ENCODE measurements at regions not wholly inside any gene's neighbourhood (a gene's known extent, or its start where the extent isn't known, plus 50 kb on each side); places are given as distances from the start of the nearest gene placed in this dataset.

- FAIRE-seq = no peak
- no peak for DNase-seq (ENCODE audit: insufficient read length, low spot score)
- no peak for TF ChIP-seq CTCF (IDR thresholded peaks at IDR 0.05; ENCODE audit: insufficient read depth, missing control alignments)
Observed at GRCh38 chr7:116354546-116355423, 144.4 kb downstream of the TES start.

DNA sequence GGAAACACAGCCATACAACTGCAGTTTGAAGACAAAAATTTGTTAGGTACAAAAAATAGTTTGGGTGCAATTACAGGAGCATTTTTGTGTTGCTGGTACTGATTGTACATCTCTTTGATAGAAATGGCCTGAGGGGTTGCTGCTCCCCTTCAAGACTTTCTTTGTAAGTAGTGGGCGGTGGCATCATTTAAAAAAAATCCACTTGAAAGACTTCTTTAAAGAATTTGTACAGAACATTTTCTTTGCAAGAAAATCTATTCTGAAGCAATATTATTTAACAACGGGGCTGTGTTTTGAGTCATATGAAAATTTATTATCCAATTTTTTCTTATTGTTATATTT, 144.1 kb upstream of the CAV2 start:
- TF ChIP-seq CTCF (IDR thresholded peaks at IDR 0.05; ENCODE audit: insufficient read depth, missing control alignments) = no peak
- DNase-seq (ENCODE audit: insufficient read length, low spot score) = no peak
- FAIRE-seq = no peak

DNA sequence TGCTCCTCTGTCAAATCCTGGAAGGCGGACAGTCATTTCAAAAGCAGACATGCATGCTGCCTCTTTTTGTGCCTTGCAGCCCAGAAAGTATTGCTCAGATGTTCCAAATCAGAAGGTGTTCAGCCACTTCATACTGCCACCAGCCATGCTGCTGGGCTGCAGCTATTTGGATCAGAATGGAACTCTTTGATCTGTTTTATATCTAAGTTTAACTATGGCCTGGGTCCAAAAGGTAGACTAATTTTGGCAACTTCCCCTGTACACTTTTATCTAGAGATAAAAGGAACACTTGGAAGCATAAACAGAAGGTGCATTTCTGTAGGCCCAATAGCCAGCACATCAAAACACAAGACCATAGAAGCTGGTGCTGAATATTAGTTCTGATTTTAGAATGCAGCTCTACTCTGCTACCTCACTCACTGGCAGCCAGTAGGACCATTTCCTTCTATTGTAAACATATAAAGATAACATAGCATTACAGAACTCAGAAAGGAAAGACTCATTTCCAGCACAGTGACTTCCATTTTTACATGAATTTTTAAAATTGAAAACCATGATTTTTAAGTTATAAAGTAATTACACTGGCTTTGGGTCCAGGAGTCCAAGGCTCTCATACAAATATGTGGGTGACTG, 143.1 kb upstream of the CAV2 start:
- FAIRE-seq (no peak), DNase-seq (ENCODE audit: insufficient read length, low spot score) (no peak)
- TF ChIP-seq CTCF (IDR thresholded peaks at IDR 0.05; ENCODE audit: insufficient read depth, missing control alignments) = no peak

- FAIRE-seq (no peak), DNase-seq (ENCODE audit: insufficient read length, low spot score) (no peak)
- TF ChIP-seq CTCF (IDR thresholded peaks at IDR 0.05; ENCODE audit: insufficient read depth, missing control alignments) = no peak
Observed at GRCh38 chr7:116356979-116357378, 142.6 kb upstream of the CAV2 start.

- TF ChIP-seq CTCF (IDR thresholded peaks at IDR 0.05; ENCODE audit: insufficient read depth, missing control alignments) = no peak
- DNase-seq (ENCODE audit: insufficient read length, low spot score) (no peak), FAIRE-seq (no peak)
Observed at GRCh38 chr7:116357781-116358670, 141.5 kb upstream of the CAV2 start.

DNA sequence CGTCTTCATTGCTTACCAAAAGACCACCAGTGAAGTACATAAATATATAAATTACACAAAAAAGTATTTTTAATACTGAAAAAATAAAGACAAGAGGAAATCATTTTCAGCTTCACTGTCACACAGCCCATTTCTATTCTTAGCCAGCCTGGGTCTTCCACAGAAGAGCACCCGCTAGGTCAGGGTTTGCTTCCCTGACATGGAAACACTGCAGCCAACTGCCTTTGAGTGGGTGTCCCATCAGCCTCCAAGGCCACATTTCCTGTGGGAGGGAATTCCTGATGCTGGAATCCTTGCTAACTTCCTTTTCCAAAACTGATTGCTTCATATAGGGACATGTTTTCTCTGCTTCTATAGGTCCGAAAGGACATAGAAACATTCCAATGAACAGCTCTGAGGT, 137.8 kb upstream of the CAV2 start:
- DNase-seq (ENCODE audit: insufficient read length, low spot score) (no peak), FAIRE-seq (no peak)
- TF ChIP-seq CTCF (IDR thresholded peaks at IDR 0.05; ENCODE audit: insufficient read depth, missing control alignments) = no peak
